ENCODE measurements at regions not wholly inside any gene's neighbourhood (a gene's known extent, or its start where the extent isn't known, plus 50 kb on each side); places are given as distances from the start of the nearest gene placed in this dataset.

DNA sequence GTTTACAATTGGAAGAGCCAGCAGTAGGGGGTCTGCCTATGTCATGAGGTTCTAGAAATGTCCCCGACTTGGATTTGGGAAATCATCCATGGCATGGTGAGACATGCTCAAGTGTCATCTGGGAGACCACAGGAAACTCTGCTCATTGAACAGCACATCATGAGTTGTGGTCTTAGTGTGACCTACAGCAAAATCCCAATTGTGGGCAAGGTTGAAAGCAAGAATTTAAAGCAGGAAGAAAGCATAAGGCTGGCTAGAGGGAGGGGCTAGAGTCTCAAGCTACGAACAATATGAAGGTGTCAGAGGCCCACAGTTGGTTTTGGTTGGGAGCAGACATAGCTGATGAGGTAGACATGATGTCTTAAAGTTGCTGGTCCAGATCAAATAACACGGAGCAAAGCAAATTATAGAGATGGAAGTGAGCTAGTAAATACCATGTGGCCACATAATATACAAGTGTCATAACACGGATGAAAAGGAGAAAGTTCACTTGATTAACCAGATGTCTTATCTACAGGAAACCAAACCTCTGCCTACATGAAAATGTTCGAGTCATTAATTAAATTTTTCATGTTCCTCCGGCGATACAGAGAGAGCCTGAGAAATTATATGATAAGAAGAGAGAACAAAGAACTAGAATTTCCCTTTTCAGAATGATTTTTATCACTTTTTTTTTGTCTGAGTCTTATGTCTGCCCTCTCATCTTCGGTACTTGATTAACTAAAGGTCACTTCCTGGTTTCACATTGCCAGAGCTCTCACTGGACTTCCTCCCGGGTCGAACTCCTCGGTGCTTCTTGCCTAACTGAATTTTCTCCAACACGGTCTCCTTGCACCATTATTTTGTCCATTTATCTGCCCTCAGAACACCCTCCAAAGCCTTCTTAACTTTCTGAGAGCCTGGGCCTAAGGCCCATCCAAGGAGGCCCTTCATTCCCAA is 67.5 kb upstream of the DUSP10 start:
- H3K4me1 Mint-ChIP-seq: peaks cover 47 to 69% of the 10 kb centered on the region in 2 donors
- no peaks in the 10 kb centered on the region for H3K27me3 Mint-ChIP-seq
- peak overlapping the region; percentile 93 for H3K27ac Mint-ChIP-seq
- H3K36me3 Mint-ChIP-seq: peaks cover 0 to 7% of the 10 kb centered on the region in 2 donors
- peak; percentile 7 for DNase-seq
- peak; percentile 69 to 70 for ATAC-seq (replicated peaks)
- H3K9me3 Mint-ChIP-seq: peaks cover 4 to 6% of the 10 kb centered on the region in 2 donors
- peak overlapping the region; percentile 34 to 69 for H3K4me3 Mint-ChIP-seq

DNA sequence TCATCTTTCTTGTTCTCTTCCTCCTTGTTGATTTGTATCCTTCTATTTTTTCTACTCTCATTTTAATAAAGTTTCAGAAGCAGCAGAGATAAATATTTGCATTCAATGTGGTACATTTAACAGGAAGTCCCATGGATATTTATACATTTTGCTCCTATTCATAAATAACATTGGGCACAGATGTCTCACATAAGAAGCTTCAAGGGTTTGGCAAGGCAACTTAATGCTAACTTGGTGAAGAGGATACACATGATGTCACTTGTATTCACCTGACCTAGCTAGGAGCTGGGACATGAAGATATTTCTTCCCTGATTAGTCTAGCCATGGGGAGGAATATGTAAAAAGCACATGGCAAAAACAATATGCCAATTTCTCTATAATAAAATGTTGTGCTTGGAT is 65.1 kb upstream of the DUSP10 start:
- peaks cover 52 to 76% of the 10 kb centered on the region in 2 donors for H3K4me1 Mint-ChIP-seq
- peaks cover 0 to 7% of the 10 kb centered on the region in 2 donors for H3K36me3 Mint-ChIP-seq
- H3K9me3 Mint-ChIP-seq: peaks cover 7 to 8% of the 10 kb centered on the region in 2 donors
- ATAC-seq (replicated peaks): peak in 1 of 2 donors; percentile 24
- no peak for DNase-seq
- H3K4me3 Mint-ChIP-seq: peak overlapping the region; percentile 6 to 43
- peak overlapping the region; percentile 53 for H3K27ac Mint-ChIP-seq
- no peaks in the 10 kb centered on the region for H3K27me3 Mint-ChIP-seq

DNA sequence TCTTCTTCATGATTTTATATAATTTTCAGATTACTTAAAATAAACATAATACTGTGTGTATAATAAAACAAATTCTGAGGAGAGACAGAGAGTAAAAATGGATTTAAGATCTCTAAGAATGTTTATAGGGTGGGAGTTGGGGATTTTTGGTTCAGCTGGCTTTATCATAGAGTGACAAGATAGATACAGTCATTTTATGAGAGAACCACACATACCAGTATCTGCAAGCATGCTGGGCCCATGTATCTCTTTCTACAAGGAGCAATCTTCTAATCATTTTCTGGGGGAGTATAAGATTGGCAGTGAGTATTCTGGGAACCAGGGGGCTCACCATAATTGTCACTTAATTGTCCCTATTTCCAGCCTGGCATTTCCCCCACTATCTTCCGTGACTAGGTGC is 64.3 kb upstream of the DUSP10 start:
- Mint-ChIP-seq H3K27ac (peak overlapping the region; percentile 53), H3K4me3 (no peak overlapping the region), H3K27me3 (no peaks in the 10 kb centered on the region), H3K36me3 (peaks cover 0 to 7% of the 10 kb centered on the region in 2 donors), H3K4me1 (peaks cover 52 to 76% of the 10 kb centered on the region in 2 donors), H3K9me3 (peaks cover 6 to 7% of the 10 kb centered on the region in 2 donors)
- ATAC-seq (replicated peaks) (peak in 1 of 2 donors; percentile 40), DNase-seq (no peak)

DNA sequence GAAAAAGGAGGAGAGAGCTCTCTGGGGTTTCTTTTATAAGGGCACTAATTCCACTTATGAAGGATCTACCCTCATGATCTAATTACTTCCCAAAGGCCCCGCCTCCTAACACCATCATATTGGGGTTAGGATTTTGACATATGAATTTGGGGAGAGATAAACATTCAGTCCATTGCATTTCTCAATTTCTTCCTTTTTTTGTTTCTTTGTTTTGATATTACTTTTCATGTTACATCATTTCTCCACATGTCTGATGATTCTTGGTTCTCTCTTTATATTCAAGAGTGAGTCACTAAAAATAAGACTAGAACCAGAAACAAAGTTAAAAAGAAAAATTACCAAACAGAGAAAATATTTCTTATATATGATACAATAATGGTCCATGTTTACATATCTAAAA is 63.2 kb upstream of the DUSP10 start:
- no peaks in the 10 kb centered on the region for H3K27me3 Mint-ChIP-seq
- H3K4me3 Mint-ChIP-seq: no peak overlapping the region
- peaks cover 2 to 7% of the 10 kb centered on the region in 2 donors for H3K36me3 Mint-ChIP-seq
- peaks cover 41 to 65% of the 10 kb centered on the region in 2 donors for H3K4me1 Mint-ChIP-seq
- ATAC-seq (replicated peaks) (no peak), DNase-seq (no peak)
- no peak overlapping the region for H3K27ac Mint-ChIP-seq
- H3K9me3 Mint-ChIP-seq: peaks cover 5 to 7% of the 10 kb centered on the region in 2 donors

DNA sequence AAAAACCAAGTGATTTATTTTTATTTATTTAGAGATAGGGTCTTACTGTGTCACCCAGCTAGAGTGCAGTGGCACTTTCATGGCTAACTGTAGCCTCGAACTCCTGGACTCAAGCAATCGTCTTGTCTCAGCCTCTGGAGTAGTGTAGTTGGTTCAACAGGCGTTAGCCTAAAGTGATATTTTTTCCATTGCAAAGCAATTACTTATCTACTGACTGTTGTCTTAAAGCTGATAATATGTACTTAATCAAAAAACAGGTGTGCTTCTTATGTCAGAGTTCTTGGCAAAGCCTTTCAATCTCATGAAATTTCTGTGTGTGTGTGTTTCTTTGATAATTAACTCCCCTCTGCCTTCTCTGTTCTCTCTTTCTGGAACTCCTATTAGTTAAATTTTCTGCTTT is 62.4 kb upstream of the DUSP10 start:
- peaks cover 35 to 56% of the 10 kb centered on the region in 2 donors for H3K4me1 Mint-ChIP-seq
- no peak overlapping the region for H3K4me3 Mint-ChIP-seq
- DNase-seq (no peak), ATAC-seq (replicated peaks) (no peak)
- peaks cover 2 to 12% of the 10 kb centered on the region in 2 donors for H3K36me3 Mint-ChIP-seq
- H3K27ac Mint-ChIP-seq: no peak overlapping the region
- no peaks in the 10 kb centered on the region for H3K27me3 Mint-ChIP-seq
- peaks cover 7 to 12% of the 10 kb centered on the region in 2 donors for H3K9me3 Mint-ChIP-seq

DNA sequence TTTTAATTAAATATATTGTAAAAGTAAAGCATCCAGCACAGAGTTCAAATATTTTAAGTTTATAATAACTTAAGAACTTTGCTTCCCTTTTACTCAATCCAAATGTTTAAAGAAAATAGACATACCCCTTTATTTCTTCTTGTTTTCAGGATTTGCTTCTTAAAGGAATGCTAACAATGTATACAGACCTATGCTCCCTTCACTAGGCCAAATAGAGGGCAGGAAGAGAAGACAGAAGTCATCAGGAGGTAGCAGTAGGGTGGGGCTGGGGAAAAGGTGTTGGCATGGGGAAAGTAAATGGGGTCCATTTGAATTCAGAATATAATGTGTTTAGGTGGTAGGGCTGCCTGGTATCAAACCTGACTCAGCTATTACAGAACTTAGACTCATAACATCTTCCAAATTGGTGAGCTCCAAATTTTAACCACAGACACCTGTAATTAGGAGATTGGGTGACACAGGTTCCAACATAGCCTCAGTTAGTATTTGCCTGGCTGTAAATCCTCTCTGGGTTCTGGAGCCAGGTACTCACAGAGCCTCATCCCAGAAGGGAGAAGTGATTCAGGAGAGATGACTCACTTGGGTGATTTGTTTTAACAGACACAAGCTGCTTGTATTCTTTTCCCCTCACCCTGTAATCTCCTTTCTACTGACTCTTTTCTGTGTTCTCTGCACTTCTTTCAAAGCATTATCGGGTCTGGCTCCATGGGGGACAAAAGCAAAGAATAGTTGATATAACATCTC is 60.1 kb upstream of the DUSP10 start:
- no peak for ATAC-seq (replicated peaks)
- Mint-ChIP-seq H3K4me3 (no peak overlapping the region), H3K27me3 (no peaks in the 10 kb centered on the region)

DNA sequence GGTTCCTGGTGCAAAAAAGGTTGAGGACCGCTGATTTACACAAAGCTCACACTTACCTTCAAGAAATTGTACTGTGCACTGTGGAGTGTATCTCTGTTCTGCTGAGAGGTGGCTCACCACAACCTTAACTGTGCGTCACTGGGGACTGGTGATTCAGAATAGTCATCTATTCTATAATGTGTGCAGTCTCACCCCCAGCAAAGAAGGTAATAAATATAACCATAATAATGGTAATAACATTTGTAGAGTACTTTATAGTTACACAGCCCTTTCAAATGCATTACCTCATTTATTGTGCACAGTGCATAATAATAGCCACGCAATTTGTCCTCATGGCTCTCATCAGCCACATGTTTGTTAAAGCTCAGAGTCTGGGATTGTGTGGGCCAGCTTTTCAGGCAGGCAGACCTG is 59.4 kb upstream of the DUSP10 start:
- peaks cover 6 to 10% of the 10 kb centered on the region in 2 donors for H3K9me3 Mint-ChIP-seq
- DNase-seq (no peak), ATAC-seq (replicated peaks) (peak in 1 of 2 donors; percentile 51)
- H3K27me3 Mint-ChIP-seq: no peaks in the 10 kb centered on the region
- H3K27ac Mint-ChIP-seq: no peak overlapping the region
- no peak overlapping the region for H3K4me3 Mint-ChIP-seq
- peaks cover 18 to 41% of the 10 kb centered on the region in 2 donors for H3K4me1 Mint-ChIP-seq
- H3K36me3 Mint-ChIP-seq: peaks cover 2 to 4% of the 10 kb centered on the region in 2 donors

More for the DNA sequence above, 60.1 kb upstream of the DUSP10 start:
- Mint-ChIP-seq H3K9me3 (peaks cover 6 to 10% of the 10 kb centered on the region in 2 donors), H3K27ac (no peak overlapping the region), H3K36me3 (peaks cover 2 to 4% of the 10 kb centered on the region in 2 donors), H3K4me1 (peaks cover 22 to 42% of the 10 kb centered on the region in 2 donors)
- DNase-seq: no peak

DNA sequence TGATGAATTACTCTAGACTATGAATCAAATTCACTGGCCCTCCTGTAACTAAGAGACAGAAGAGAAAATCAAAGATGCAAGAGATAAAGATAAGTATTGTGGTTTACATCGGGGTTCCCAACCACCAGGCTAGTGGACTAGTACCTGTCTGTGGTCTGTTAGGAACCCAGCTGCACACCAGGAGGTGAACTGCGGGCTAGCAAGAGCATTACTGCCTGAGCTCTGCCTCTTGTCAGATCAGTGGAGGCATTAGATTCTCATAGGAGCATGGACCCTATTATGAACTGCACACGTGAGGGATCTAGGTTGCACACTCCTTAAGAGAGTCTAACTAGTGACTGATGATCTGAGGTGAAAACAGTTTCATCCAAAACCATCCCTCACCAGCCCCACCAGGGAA is 58.9 kb upstream of the DUSP10 start:
- peaks cover 6 to 10% of the 10 kb centered on the region in 2 donors for H3K9me3 Mint-ChIP-seq
- ATAC-seq (replicated peaks) (no peak), DNase-seq (no peak)
- no peaks in the 10 kb centered on the region for H3K27me3 Mint-ChIP-seq
- no peak overlapping the region for H3K4me3 Mint-ChIP-seq
- H3K4me1 Mint-ChIP-seq: peaks cover 18 to 42% of the 10 kb centered on the region in 2 donors
- H3K27ac Mint-ChIP-seq: no peak overlapping the region
- H3K36me3 Mint-ChIP-seq: peaks cover 2 to 5% of the 10 kb centered on the region in 2 donors

DNA sequence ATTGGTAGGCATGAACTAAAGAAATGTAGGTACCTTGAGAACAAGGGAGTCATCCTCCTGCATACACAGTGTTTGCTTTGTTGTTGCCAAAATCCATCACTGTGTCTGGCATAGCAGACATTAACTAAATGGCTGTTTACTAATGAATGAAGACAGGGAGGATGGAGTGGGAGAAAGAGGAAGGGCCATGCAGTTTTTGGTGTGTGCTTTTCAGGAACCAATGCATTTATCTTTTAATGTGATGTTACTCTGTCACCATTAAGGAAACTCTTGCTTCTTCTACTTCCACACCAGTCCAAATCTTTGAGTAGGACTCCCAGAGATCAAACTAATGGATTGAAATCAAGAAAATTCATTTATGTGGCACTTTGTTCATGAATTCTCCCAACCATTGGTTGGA is 55.6 kb upstream of the DUSP10 start:
- no peak for ATAC-seq (replicated peaks)
- no peak for DNase-seq
- peaks cover 4 to 7% of the 10 kb centered on the region in 2 donors for H3K9me3 Mint-ChIP-seq
- peaks cover 36 to 57% of the 10 kb centered on the region in 2 donors for H3K4me1 Mint-ChIP-seq
- H3K36me3 Mint-ChIP-seq: peaks cover 3 to 13% of the 10 kb centered on the region in 2 donors
- no peak overlapping the region for H3K4me3 Mint-ChIP-seq
- no peak overlapping the region for H3K27ac Mint-ChIP-seq
- no peaks in the 10 kb centered on the region for H3K27me3 Mint-ChIP-seq

DNA sequence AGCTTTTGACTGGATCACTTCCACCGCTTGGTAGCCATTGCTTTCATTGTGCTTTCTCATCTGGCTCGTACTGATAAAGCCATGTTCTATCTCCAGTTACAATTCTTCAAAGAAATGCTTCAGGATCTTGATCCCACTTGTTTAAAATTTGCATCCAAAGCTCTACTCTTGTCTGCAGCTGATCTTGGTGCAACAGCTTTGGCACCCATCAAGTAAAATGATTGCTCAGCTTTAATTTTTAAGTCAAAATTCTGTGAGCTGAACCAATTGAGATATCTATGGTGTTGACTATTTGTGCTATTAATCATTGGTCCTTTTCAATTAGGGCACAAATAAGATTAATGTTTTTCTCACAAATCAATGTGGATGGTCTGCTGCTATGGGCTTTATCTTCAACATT is 54.8 kb upstream of the DUSP10 start:
- no peaks in the 10 kb centered on the region for H3K27me3 Mint-ChIP-seq
- ATAC-seq (replicated peaks) (no peak), DNase-seq (no peak)
- H3K27ac Mint-ChIP-seq: no peak overlapping the region
- peaks cover 5 to 7% of the 10 kb centered on the region in 2 donors for H3K9me3 Mint-ChIP-seq
- H3K4me3 Mint-ChIP-seq: no peak overlapping the region
- H3K36me3 Mint-ChIP-seq: peaks cover 3 to 13% of the 10 kb centered on the region in 2 donors
- peaks cover 36 to 57% of the 10 kb centered on the region in 2 donors for H3K4me1 Mint-ChIP-seq

DNA sequence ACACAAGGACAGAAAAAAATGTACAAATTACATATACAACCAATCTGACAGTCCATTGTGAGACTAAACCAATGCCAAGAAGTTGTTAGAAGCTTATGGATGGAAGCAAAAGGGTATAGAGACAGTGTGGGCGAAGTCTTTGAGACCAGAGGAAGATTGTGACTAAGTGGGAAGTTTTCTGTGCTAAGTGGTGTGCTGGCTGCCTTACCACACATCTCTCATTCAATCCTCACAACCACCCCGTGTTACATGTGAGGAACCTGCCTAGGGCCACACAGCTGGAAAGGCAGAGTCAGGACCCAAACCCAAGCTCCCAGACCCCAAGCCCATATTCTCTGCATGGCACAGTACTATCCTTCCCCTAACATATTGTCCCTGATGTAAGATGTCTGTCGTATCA is 53.5 kb upstream of the DUSP10 start:
- Mint-ChIP-seq H3K27ac (peak overlapping the region; percentile 98), H3K36me3 (peaks cover 2 to 13% of the 10 kb centered on the region in 2 donors), H3K9me3 (peaks cover 5 to 7% of the 10 kb centered on the region in 2 donors), H3K4me1 (peaks cover 38 to 60% of the 10 kb centered on the region in 2 donors), H3K4me3 (no peak overlapping the region), H3K27me3 (no peaks in the 10 kb centered on the region)
- DNase-seq: no peak
- no peak for ATAC-seq (replicated peaks)

DNA sequence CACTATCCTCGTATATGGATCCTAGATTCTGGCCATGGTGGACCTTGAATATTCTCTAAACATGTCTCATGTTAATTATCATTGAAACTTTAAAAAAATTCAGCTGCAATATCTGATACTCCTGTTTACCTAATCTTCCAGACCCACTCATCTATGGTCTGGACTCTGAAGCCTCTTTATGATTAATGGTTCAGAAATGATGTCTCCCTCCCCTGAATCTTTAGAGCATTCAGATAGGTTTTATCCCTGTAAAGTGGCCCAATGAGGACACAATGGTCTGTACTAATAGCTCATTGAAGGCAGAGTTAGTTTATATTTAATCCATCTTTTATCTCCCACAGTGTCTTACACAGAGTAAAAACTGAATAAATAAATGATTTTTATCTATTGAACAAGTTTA is 53.0 kb upstream of the DUSP10 start:
- no peak for DNase-seq
- Mint-ChIP-seq H3K27ac (peak overlapping the region; percentile 98), H3K4me1 (peaks cover 40 to 60% of the 10 kb centered on the region in 2 donors), H3K27me3 (no peaks in the 10 kb centered on the region), H3K9me3 (peaks cover 5 to 7% of the 10 kb centered on the region in 2 donors), H3K36me3 (peaks cover 1 to 13% of the 10 kb centered on the region in 2 donors), H3K4me3 (no peak overlapping the region)
- no peak for ATAC-seq (replicated peaks)

DNA sequence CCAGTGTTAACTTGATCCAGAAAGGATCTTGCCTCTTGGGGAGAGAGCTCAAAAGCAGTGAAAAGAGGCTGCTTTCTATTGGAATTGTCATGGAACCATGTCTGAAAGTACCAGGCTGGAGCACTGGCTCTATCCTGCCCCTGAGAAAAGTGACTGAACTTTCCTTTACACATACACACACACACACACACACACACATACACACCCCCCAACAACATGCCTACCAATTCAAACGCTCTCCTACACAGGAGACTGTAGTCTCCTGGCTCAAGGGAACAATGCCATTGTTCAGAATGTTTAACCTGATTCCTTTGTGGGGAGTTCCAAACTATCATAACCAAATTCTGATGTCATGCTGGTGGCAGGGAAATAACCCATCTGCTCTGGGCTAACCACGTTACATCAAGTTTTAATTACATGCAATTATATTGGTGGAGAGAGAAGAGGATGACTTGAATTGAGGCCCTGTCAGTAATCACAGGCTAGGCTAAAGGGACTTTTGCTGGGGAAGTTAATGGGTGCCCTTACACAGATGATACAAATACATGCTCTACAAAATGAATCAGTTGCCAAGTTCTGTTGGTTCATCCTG is 52.3 kb upstream of the DUSP10 start:
- Mint-ChIP-seq H3K4me3 (peak overlapping the region; percentile 42 to 58), H3K27me3 (no peaks in the 10 kb centered on the region)
- DNase-seq: peak; percentile 74

More for the DNA sequence above, 52.3 kb upstream of the DUSP10 start:
- peaks cover under 1 to 2% of the 10 kb centered on the region in 2 donors for H3K9me3 Mint-ChIP-seq
- H3K4me1 Mint-ChIP-seq: peaks cover 40 to 60% of the 10 kb centered on the region in 2 donors
- H3K27ac Mint-ChIP-seq: peak overlapping the region; percentile 98
- ATAC-seq (replicated peaks): peak; percentile 87
- H3K36me3 Mint-ChIP-seq: peaks cover 1 to 9% of the 10 kb centered on the region in 2 donors
